Left renal pelvis (tissue), 4 donors: ENCODE measurements at regions not wholly inside any gene's neighbourhood (a gene's known extent, or its start where the extent isn't known, plus 50 kb on each side); places are given as distances from the start of the nearest gene placed in this dataset.
A peak's percentile ranks its signal among the peaks of the same experiment; 100 is the strongest.

ENCODE experiments used
- DNase-seq, 4 donors: peaks; one replicate each; pipeline ENCODE4 v3.0.0-alpha.2; 2013; ENCODE audit warnings: low read depth in 4 of 4, low spot score in 3 of 4

GRCh38 chr15:95940431-95940985, 390.0 kb upstream of the NR2F2 start:
- DNase-seq: peak in 1 of 4 donors; percentile 36

- DNase-seq: no peak
Observed at GRCh38 chr15:95944193-95944592, 386.3 kb upstream of the NR2F2 start.

- DNase-seq: no peak
Observed at GRCh38 chr15:95944661-95945255, 385.7 kb upstream of the NR2F2 start.

GRCh38 chr15:95946241-95946640, 384.3 kb upstream of the NR2F2 start:
- no peak for DNase-seq

- no peak for DNase-seq
Observed at GRCh38 chr15:95946926-95947325, 383.6 kb upstream of the NR2F2 start.

GRCh38 chr15:95948411-95948810, 382.1 kb upstream of the NR2F2 start:
- no peak for DNase-seq

GRCh38 chr15:95953032-95953431, 377.5 kb upstream of the NR2F2 start:
- DNase-seq: no peak

GRCh38 chr15:95957861-95958260, 372.6 kb upstream of the NR2F2 start:
- no peak for DNase-seq

GRCh38 chr15:95958382-95958781, 372.1 kb upstream of the NR2F2 start:
- DNase-seq: no peak

GRCh38 chr15:95968856-95969255, 361.6 kb upstream of the NR2F2 start:
- no peak for DNase-seq

GRCh38 chr15:95970326-95970725, 360.2 kb upstream of the NR2F2 start:
- DNase-seq: no peak

GRCh38 chr15:95972041-95972553, 358.4 kb upstream of the NR2F2 start:
- DNase-seq: no peak

GRCh38 chr15:95972812-95973211, 357.7 kb upstream of the NR2F2 start:
- no peak for DNase-seq

GRCh38 chr15:95973566-95974256, 356.8 kb upstream of the NR2F2 start:
- no peak for DNase-seq

- no peak for DNase-seq
Observed at GRCh38 chr15:95975212-95975611, 355.3 kb upstream of the NR2F2 start.

GRCh38 chr15:95979286-95979685, 351.2 kb upstream of the NR2F2 start:
- DNase-seq: no peak

GRCh38 chr15:95981209-95981608, 349.3 kb upstream of the NR2F2 start:
- no peak for DNase-seq

- DNase-seq: no peak
Observed at GRCh38 chr15:95987299-95987698, 343.2 kb upstream of the NR2F2 start.

GRCh38 chr15:95987886-95988573, 342.5 kb upstream of the NR2F2 start:
- no peak for DNase-seq

GRCh38 chr15:95988574-95988887, 342.0 kb upstream of the NR2F2 start:
- DNase-seq: no peak

GRCh38 chr15:95989392-95989791, 341.1 kb upstream of the NR2F2 start:
- no peak for DNase-seq

- DNase-seq: no peak
Observed at GRCh38 chr15:95990833-95991232, 339.7 kb upstream of the NR2F2 start.
